ENCODE measurements at regions not wholly inside any gene's neighbourhood (a gene's known extent, or its start where the extent isn't known, plus 50 kb on each side); places are given as distances from the start of the nearest gene placed in this dataset.

DNA sequence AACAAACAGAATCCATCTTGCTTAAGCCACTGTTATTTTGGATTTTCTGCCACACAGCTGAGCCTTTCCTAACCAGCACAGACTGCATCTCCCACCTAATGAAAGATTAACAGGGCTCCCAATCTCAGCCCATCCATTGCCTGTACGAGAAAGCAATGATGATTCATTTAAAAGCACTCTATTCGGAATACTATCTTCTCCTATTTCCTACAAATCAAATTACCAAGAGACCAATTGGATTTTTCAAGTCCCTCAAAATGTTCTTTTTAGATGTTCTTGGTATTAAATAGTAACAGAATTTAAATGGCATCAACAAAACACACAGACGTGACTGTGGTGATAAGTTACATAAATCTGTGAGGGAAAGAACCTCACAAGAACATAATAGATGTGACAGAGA is 324.1 kb downstream of the AGTPBP1 start:
- H3K9me3 ChIP-seq = no peaks in the 10 kb centered on the region
- H3K36me3 ChIP-seq = no peaks in the 10 kb centered on the region
- intact Hi-C loops (cut with DNase I; ENCODE audit: low total_unique reads) = no loop called here
- H3K27me3 ChIP-seq = no peaks in the 10 kb centered on the region
- TF ChIP-seq POLR2AphosphoS5 (IDR thresholded peaks at IDR 0.05) (no peak), EP300 (IDR thresholded peaks at IDR 0.05) (no peak), POLR2A (IDR thresholded peaks at IDR 0.05) (no peak)
- TF ChIP-seq, protein P1, sequence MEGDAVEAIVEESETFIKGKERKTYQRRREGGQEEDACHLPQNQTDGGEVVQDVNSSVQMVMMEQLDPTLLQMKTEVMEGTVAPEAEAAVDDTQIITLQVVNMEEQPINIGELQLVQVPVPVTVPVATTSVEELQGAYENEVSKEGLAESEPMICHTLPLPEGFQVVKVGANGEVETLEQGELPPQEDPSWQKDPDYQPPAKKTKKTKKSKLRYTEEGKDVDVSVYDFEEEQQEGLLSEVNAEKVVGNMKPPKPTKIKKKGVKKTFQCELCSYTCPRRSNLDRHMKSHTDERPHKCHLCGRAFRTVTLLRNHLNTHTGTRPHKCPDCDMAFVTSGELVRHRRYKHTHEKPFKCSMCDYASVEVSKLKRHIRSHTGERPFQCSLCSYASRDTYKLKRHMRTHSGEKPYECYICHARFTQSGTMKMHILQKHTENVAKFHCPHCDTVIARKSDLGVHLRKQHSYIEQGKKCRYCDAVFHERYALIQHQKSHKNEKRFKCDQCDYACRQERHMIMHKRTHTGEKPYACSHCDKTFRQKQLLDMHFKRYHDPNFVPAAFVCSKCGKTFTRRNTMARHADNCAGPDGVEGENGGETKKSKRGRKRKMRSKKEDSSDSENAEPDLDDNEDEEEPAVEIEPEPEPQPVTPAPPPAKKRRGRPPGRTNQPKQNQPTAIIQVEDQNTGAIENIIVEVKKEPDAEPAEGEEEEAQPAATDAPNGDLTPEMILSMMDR (IDR thresholded peaks at IDR 0.05) = no peak
- H3K4me3 ChIP-seq = no peak overlapping the region
- no peak overlapping the region for H3K27ac ChIP-seq
- DNase-seq = no peak
- WGBS, 5 donors = 78 to 90% (median 85%) methylated on average over 3 of the region's 3 CpGs
- H3K4me1 ChIP-seq = no peaks in the 10 kb centered on the region

DNA sequence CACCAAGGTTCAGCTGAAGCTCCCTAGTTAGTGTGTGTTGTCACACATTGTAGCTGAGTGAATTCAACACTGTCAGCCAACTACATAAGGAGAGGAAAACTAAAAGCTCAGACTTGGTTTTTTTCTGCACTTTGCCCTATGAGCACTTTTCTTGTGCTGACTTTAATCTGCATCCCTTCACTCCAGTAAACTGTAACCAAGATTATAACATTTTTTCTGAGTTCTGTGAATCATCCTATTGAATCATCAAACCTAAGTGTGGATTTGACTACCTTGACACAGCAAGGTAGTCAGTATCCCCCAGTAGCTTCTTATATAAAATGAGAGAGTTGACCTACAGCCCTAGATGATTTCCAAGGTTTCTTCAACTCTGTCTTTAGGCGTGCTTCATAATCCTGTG is 325.0 kb downstream of the AGTPBP1 start:
- Histone ChIP-seq H3K27me3 (no peaks in the 10 kb centered on the region), H3K4me1 (no peaks in the 10 kb centered on the region), H3K4me3 (no peak overlapping the region), H3K9me3 (no peaks in the 10 kb centered on the region), H3K36me3 (no peaks in the 10 kb centered on the region), H3K27ac (no peak overlapping the region)
- TF ChIP-seq POLR2AphosphoS5 (IDR thresholded peaks at IDR 0.05) (no peak), POLR2A (IDR thresholded peaks at IDR 0.05) (no peak), EP300 (IDR thresholded peaks at IDR 0.05) (no peak)
- TF ChIP-seq, protein P1 (IDR thresholded peaks at IDR 0.05) = no peak
- intact Hi-C loops (cut with DNase I; ENCODE audit: low total_unique reads) = no loop called here
- no peak for DNase-seq
- 77 to 95% (median 85%) methylated on average over 1 of the region's 1 CpG for WGBS, 5 donors

DNA sequence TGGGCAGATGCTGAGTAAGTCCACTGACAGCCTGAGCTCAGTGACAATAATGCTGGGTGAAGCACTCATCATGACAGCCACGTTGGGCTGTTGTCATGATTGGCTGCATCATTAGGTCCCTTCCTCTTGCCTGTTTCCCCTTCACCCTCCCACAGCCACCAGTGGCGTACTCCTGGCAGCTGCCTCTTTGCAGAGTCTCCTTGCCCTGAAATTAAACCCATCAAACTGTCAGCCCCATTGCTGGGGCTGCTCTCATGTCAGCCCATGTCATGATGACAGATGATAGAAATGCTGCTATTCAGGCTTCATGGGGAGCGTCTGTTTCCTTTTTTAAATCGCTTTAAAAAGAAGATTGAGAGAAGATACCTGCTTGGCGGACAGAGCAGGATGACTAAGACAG is 327.4 kb downstream of the AGTPBP1 start:
- no peak for DNase-seq
- intact Hi-C loops (cut with DNase I; ENCODE audit: low total_unique reads) = no loop called here
- no peak overlapping the region for H3K4me3 ChIP-seq
- WGBS, 5 donors = 58 to 70% (median 60%) methylated on average over 5 of the region's 5 CpGs
- no peaks in the 10 kb centered on the region for H3K36me3 ChIP-seq
- H3K27me3 ChIP-seq = no peaks in the 10 kb centered on the region
- no peak for TF ChIP-seq POLR2A (IDR thresholded peaks at IDR 0.05)
- TF ChIP-seq, protein P1 (IDR thresholded peaks at IDR 0.05) = no peak
- TF ChIP-seq POLR2AphosphoS5 (IDR thresholded peaks at IDR 0.05) = no peak
- H3K9me3 ChIP-seq = no peaks in the 10 kb centered on the region
- H3K27ac ChIP-seq = no peak overlapping the region
- no peaks in the 10 kb centered on the region for H3K4me1 ChIP-seq

DNA sequence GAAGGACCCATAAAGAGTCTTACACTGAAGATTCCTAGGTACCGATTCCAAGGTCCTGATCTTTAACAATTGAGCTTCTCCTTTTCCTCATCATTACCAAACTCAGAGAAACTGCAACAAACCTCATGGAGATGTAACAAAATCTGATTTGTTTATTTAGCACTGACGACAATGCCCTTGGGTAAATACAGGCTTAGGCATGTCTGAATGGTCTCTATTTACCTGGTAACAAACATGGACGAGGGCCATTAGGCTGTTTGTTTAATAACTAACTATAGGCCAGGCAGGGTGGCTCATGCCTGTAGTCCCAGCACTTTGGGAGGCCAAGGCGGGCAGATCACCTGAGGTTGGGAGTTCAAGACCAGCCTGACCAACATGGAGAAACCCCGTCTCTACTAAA is 333.3 kb downstream of the AGTPBP1 start:
- TF ChIP-seq, protein P1 (IDR thresholded peaks at IDR 0.05) = no peak
- TF ChIP-seq POLR2A (IDR thresholded peaks at IDR 0.05) = no peak
- no peak for TF ChIP-seq EP300 (IDR thresholded peaks at IDR 0.05)
- TF ChIP-seq POLR2AphosphoS5 (IDR thresholded peaks at IDR 0.05) = no peak
- no peaks in the 10 kb centered on the region for H3K4me1 ChIP-seq
- WGBS, 5 donors = 54 to 72% (median 66%) methylated on average over 4 to 5 of the region's 5 CpGs
- DNase-seq = no peak
- H3K27ac ChIP-seq = no peak overlapping the region
- H3K27me3 ChIP-seq = no peaks in the 10 kb centered on the region
- no peaks in the 10 kb centered on the region for H3K9me3 ChIP-seq
- no peaks in the 10 kb centered on the region for H3K36me3 ChIP-seq
- H3K4me3 ChIP-seq = no peak overlapping the region
- intact Hi-C loops (cut with DNase I; ENCODE audit: low total_unique reads) = no loop called here
